Left ventricle myocardium superior (tissue), 1 donor: ENCODE measurements at regions not wholly inside any gene's neighbourhood (a gene's known extent, or its start where the extent isn't known, plus 50 kb on each side); places are given as distances from the start of the nearest gene placed in this dataset.
A peak's percentile ranks its signal among the peaks of the same experiment; 100 is the strongest.

ENCODE experiments used
- ATAC-seq: fragments of 200-7000 bp; cut with Tn5 transposase; one replicate; pipeline ENCODE4 v1.9.1; 2020; ENCODE audit warnings: mild to moderate bottlenecking, moderate library complexity
- DNase-seq: peaks from one replicate; pipeline ENCODE4 v3.0.0-alpha.2; 2020
- intact Hi-C: fragments of 100-400 bp; cut with micrococcal nuclease; formaldehyde crosslinking; loops from one replicate; pipeline ENCODE4 v1.11.0; 2022
- donor health status: DM: no; HTN: yes; CAD: no; lungs with severe emphysema.

DNA sequence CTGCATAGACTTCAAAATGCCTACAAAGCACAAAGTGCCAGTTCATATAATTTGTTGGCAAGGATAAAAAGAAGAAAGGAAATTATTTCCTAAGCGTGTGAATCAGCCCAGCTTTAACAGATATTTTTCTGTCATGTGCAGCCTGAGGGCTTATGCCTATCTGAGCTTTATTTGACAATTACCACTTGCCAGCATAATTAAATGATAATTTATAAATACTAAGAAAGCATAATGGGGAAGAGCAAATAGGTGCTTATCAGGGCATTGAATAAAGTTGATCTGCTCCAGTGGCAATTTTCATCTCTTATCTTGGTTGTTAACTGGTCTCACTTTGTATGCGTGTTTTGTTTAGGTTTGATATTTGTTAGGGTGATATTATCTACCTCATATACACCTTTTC, 313.4 kb upstream of the DNAJC19 start:
- ATAC-seq: no peak
- intact Hi-C loops: no loop called here
- DNase-seq: no peak

- intact Hi-C loops: no loop called here
- DNase-seq (no peak), ATAC-seq (no peak)
Measured at GRCh38 chr3:181300033-181300432, 310.5 kb upstream of the DNAJC19 start.

- intact Hi-C loops: no loop called here
- ATAC-seq (no peak), DNase-seq (no peak)
Measured at GRCh38 chr3:181298421-181298820, 308.9 kb upstream of the DNAJC19 start.

- intact Hi-C loops: no loop called here
- DNase-seq (no peak), ATAC-seq (no peak)
Measured at GRCh38 chr3:181292984-181293383, 303.4 kb upstream of the DNAJC19 start.

- intact Hi-C loops: no loop called here
- DNase-seq: no peak
- ATAC-seq: no peak
Measured at GRCh38 chr3:181290941-181291340, 301.4 kb upstream of the DNAJC19 start.

DNA sequence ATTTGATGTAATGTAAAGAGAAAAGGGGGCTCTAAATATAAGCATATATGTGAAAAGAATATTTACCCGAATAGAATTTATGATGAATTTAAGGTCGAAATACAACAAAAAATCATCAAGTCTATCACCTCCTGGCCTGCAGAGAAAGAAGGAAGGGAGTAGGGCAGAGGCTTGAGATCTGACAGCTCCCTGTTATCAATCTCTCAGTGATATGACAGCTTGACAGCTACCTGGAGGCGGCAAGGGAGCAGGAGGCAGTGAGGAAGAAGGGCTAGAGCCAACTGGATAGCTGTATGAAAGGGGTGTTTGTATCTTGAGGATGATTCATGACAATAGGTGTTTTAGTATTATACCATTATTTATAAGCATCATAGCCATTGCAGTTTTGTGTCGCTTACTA, 299.8 kb upstream of the DNAJC19 start:
- DNase-seq (no peak), ATAC-seq (no peak)
- intact Hi-C loops: no loop called here

DNA sequence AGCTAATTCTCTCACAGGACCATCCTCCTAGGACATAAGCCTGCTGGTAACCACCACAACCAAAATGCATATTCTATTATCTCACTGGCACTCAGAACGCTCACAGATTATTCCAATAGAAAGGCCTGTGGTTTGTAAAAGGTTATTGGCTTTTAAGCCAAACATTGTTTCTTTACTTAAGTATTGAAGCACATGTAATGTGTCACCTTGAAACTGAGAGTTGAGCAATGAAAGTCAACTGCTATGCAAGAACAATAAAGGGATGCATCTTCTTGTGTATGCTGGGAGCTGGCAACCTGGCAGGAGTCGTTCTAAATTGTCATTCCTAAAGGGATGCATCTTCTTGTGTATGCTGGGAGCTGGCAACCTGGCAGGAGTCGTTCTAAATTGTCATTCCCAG, 298.6 kb upstream of the DNAJC19 start:
- intact Hi-C loops: no loop called here
- ATAC-seq (no peak), DNase-seq (no peak)

DNA sequence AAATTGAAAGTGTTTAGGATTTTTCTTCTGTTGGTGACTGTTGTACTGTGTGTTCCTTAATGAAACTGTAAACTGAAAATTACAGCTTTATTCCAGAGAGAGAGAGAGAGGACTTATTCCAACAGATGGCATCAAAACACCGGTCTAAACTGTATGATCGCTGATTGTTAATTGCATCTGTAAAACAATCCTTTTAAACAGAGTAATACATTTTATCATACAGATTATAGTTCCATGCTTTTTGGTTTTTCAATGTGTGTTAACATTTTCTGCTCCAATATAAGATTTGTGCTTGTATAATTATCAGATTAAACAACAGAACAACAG, 289.7 kb upstream of the DNAJC19 start:
- ATAC-seq (no peak), DNase-seq (no peak)
- intact Hi-C loops: no loop called here

GRCh38 chr3:181278468-181279238, 289.1 kb upstream of the DNAJC19 start:
- ATAC-seq (no peak), DNase-seq (no peak)
- intact Hi-C loops: no loop called here

DNA sequence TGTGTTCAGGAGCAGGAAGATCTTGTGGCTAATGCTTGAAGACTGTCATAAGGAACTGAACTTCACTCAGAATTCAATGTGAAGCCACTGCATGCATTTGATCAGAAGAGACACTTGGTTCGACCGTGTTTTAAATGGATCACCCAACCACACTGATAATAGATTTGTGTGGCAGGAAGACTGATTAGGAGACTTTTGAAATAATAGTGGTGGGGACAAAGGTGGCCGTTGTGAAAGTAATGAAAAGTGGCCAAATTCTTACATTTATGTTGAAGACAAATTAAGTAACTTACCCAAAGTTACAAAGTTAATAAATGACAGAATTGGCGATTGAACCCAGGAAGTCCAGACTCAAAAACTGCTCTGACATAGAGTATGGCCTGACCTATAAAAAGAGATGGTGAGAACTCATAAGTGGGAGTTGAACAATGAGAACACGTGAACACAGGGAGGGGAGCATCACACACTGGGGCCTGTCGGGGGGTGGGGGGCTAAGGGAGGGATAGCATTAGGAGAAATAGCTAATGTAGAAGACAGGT, 286.9 kb upstream of the DNAJC19 start:
- no peak for ATAC-seq
- intact Hi-C loops: no loop called here
- no peak for DNase-seq

DNA sequence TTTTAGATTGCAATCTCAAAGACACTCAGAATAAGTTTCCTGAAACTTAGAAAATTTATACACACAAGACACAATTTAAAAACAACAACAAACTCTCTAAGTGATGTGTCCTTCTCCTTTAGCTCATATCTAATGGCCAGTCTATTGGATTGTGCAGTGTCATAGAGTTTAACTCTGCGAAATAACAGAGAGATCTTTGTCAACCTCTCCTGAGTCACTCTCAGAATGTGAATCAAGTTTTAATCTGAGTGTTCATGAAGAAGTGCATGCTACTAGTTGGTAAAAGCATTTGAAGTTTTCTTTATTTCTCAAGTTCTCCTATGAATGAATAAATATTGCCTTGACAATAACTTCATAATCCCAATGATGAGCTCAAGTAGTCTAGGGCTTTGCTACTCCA, 284.5 kb upstream of the DNAJC19 start:
- DNase-seq: no peak
- intact Hi-C loops: no loop called here

GRCh38 chr3:181267312-181267711, 277.8 kb upstream of the DNAJC19 start:
- DNase-seq: no peak
- intact Hi-C loops: no loop called here

More for the DNA sequence above, 284.5 kb upstream of the DNAJC19 start:
- no peak for ATAC-seq

GRCh38 chr3:181265750-181266333, 276.3 kb upstream of the DNAJC19 start:
- ATAC-seq: no peak
- no peak for DNase-seq
- intact Hi-C loops: no loop called here

More at GRCh38 chr3:181267312-181267711, 277.8 kb upstream of the DNAJC19 start:
- ATAC-seq: no peak

DNA sequence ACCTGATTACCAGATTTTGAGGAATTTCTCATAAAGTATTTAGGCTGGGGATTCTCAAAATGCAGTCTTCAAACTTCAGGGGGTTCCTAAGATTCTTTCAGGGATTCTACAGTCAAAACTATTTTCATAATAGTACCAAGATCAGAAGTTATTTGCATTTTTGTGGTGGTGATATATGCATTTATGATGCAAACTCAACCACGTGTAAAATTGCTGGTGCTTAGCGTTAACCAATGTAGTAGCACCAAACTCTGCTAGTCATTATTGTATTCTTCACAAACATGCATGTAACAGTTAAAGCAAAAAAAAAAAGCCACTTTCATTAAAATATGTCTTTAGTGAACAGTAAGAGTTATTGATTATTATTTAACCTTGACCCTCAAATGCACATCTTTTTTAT, 274.9 kb upstream of the DNAJC19 start:
- intact Hi-C loops: no loop called here
- ATAC-seq (no peak), DNase-seq (no peak)

DNA sequence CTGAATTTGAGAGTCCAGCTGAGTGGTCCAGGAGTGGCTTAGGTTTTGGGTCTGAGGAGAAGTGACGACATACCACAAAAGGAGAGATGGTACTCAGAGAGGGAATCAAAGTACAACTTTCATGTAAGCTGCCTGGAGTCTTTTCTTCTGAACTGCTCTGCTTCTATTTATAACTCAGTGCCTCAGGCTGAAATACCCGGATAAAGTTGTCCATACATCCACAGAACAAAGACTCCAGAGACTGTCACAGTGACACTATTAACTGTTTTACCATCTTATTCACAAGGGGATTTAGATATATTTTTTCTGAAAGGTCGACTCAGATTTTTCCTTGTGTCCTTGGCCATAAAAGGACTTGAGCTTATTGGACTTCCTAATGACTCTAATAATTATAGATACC, 264.3 kb upstream of the DNAJC19 start:
- no peak for DNase-seq
- intact Hi-C loops: no loop called here
- ATAC-seq: no peak

DNA sequence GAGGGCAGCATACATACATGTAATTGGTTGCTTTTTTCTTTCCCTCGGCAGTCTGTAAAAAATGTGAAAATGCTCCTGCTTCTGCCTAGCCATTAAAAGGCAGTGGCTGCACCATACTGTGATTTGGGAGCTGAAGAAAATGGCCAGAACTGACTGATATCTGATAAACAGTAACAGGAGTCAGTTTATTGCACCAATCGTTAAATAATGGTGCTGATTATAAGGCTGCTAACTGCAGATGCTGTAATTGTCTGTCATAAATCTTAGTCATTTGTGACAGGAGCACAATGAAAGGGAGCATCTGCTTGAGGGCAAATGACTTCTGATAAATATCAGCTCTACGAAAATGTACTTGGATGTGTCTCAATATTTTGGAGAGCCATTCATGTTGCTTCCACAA, 263.1 kb upstream of the DNAJC19 start:
- DNase-seq (no peak), ATAC-seq (no peak)
- intact Hi-C loops: no loop called here

- DNase-seq (no peak), ATAC-seq (no peak)
- intact Hi-C loops: no loop called here
Measured at GRCh38 chr3:181250714-181251113, 261.2 kb upstream of the DNAJC19 start.

DNA sequence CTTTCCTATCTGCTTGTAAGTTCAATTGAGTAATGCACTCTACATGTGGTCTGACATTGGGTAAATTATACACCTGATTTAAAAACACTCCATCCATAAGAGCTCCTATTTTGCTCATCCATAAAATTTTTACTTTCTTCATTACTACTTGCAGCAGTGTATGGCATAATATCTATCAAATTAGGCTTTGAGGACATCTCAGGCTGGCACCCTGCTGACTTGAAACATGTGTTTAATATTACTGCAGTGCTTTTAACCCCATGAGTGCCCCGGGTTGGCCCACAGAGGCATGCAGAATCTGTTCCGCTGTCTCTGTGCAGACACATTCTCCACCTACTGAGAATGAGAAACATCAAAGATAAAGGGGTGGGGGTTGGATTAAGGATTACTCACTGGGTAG, 249.9 kb upstream of the DNAJC19 start:
- intact Hi-C loops: no loop called here
- ATAC-seq: no peak
- DNase-seq: no peak

DNA sequence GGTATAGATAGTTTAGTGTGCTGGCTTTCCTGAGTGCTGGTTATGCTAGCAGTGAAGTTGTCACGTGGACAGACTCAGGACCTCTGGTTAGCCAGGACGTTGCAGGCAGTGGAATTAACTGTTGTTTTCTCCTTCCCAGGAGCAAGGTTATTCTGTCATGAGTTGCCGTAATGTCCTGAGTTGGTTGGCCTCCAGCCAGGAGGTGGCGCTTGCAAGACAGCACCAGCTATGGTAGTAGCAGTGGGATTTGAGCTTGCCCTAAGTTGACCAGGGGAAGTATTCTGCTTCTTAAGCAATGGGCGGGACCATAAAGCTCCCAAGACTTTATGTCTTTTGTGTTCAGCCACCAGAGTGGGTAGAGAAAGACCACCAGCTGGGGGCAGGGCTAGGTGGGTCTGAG, 240.7 kb upstream of the DNAJC19 start:
- peak; percentile 21 for DNase-seq
- ATAC-seq: no peak
- intact Hi-C loops: no loop called here

GRCh38 chr3:181213347-181213746, 223.8 kb upstream of the DNAJC19 start:
- DNase-seq (no peak), ATAC-seq (no peak)
- intact Hi-C loops: no loop called here

- intact Hi-C loops: no loop called here
- no peak for DNase-seq
- no peak for ATAC-seq
Measured at GRCh38 chr3:181212271-181212670, 222.7 kb upstream of the DNAJC19 start.
